Vagina (tissue), 2 donors: ENCODE measurements at regions not wholly inside any gene's neighbourhood (a gene's known extent, or its start where the extent isn't known, plus 50 kb on each side); places are given as distances from the start of the nearest gene placed in this dataset.

Experiments
- POLR2A ChIP-seq, 2 donors: fragments of 450-650 bp; IDR thresholded peaks; one replicate each; pipeline ENCODE4 v1.6.1; 2017; ENCODE audit warnings: antibody characterized with exemption in 2 of 2, mild to moderate bottlenecking in 2 of 2, moderate library complexity in 2 of 2
- TF ChIP-seq, protein P1 (sequence below), 3 experiments: fragments of 450-650 bp in 2 of 3; fragments of 200-600 bp in 1 of 3; sonication (generic) in 1 of 3; IDR thresholded peaks; one replicate each; pipeline ENCODE4 v1.5.1; 2017 to 2019; ENCODE audit warnings: antibody characterized with exemption in 3 of 3, mild to moderate bottlenecking in 2 of 3, moderate library complexity in 2 of 3

DNA sequence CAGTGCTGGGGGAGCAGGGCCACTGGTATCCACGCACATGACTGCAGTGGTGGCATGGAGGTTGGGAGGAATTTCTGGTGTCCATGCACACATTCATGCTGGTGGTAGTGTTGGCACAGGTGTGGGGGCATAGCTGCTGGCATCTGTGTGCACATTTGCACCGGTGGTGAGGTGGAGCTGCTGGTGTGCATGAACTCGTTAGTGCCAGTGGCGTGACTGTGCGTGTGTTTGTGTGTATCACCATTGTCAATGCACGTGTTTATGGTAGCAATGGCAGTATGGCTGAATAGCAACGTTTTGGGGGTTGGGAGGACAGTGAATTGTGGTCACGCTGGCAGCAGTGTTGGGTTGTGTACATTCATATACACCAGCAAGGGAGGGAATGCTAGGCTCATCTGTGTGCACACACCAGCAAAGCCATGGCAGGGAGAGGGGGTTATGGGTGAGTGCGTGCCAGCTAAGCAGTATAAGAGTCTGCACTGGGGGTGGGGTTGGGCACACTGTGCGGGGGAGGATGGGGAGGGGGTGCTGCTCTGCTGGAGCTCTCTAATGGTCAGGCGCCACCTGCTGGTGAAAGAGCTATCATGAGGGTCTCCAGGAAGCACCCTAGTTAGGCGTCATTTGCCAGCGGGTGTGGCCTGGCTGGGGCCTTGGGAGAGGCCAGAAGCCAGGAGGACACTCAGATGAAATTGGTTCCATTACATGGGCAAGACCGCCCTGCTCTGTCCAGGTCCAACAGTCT is 626.1 kb upstream of the ID4 start:
- TF ChIP-seq, protein P1, sequence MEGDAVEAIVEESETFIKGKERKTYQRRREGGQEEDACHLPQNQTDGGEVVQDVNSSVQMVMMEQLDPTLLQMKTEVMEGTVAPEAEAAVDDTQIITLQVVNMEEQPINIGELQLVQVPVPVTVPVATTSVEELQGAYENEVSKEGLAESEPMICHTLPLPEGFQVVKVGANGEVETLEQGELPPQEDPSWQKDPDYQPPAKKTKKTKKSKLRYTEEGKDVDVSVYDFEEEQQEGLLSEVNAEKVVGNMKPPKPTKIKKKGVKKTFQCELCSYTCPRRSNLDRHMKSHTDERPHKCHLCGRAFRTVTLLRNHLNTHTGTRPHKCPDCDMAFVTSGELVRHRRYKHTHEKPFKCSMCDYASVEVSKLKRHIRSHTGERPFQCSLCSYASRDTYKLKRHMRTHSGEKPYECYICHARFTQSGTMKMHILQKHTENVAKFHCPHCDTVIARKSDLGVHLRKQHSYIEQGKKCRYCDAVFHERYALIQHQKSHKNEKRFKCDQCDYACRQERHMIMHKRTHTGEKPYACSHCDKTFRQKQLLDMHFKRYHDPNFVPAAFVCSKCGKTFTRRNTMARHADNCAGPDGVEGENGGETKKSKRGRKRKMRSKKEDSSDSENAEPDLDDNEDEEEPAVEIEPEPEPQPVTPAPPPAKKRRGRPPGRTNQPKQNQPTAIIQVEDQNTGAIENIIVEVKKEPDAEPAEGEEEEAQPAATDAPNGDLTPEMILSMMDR (IDR thresholded peaks at IDR 0.05) = no peak
- TF ChIP-seq POLR2A (IDR thresholded peaks at IDR 0.05) = no peak
